Right atrium auricular region (tissue), 2 donors: ENCODE measurements at regions not wholly inside any gene's neighbourhood (a gene's known extent, or its start where the extent isn't known, plus 50 kb on each side); places are given as distances from the start of the nearest gene placed in this dataset.

Source experiments
- DNase-seq: peaks from one replicate; pipeline ENCODE4 v3.0.0-alpha.2; 2019; ENCODE audit warnings: low spot score
- H3K27ac ChIP-seq, 2 donors: fragments of 200-600 bp; sonication (generic); 1 replicate in 1 of 2; 2 replicates in 1 of 2; pipeline ENCODE4 v1.5.1; 2016 to 2019
- H3K27me3 ChIP-seq, 2 donors: fragments of 200-600 bp; sonication (generic); one replicate each; pipeline versions ENCODE4 v1.5.1 to v1.6.0; 2017 to 2019
- H3K36me3 ChIP-seq: fragments of 200-600 bp; sonication (generic); one replicate; pipeline ENCODE4 v1.5.1; 2016
- H3K4me1 ChIP-seq, 2 donors: fragments of 200-600 bp; sonication (generic); one replicate each; pipeline versions ENCODE4 v1.5.1 to v1.6.0; 2017 to 2019
- H3K4me3 ChIP-seq, 2 donors: fragments of 200-600 bp; sonication (generic); 1 replicate in 1 of 2; 2 replicates in 1 of 2; pipeline ENCODE4 v1.5.1; 2017 to 2019; ENCODE audit warnings: mild to moderate bottlenecking in 1 of 2, moderate library complexity in 1 of 2
- H3K9me3 ChIP-seq, 2 donors: fragments of 200-600 bp; sonication (generic); one replicate each; pipeline ENCODE4 v1.5.1; 2019
- TF ChIP-seq, protein P1 (sequence below), 2 donors: fragments of 200-600 bp; sonication (generic); IDR thresholded peaks; one replicate each; pipeline ENCODE4 v1.5.1; 2019; ENCODE audit warnings: antibody characterized with exemption in 2 of 2

DNA sequence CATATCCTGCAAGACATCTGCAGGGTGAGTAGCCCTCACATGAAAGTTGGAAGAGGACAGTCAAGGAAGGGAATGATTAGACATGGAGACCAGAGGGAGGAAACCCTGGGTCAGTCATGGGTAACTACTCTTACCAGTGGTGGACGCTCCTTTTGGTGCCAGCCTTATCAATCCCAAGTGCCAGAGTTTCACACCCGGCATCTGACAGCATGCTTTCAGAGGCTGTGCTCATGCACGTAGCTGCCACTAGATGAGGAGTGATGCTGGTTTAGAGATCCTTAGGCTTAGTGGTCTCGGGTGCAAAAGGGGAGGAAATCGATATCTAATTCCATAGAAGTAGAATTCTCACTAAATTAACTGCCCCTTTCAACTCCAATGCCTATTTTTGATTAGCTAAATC lies 100.8 kb downstream of the PLCE1 start:
- Histone ChIP-seq H3K4me1 (peaks cover 0 to 40% of the 10 kb centered on the region in 2 donors), H3K9me3 (no peaks in the 10 kb centered on the region), H3K36me3 (no peaks in the 10 kb centered on the region), H3K27me3 (no peaks in the 10 kb centered on the region), H3K4me3 (no peak overlapping the region), H3K27ac (no peak overlapping the region)
- TF ChIP-seq, protein P1, sequence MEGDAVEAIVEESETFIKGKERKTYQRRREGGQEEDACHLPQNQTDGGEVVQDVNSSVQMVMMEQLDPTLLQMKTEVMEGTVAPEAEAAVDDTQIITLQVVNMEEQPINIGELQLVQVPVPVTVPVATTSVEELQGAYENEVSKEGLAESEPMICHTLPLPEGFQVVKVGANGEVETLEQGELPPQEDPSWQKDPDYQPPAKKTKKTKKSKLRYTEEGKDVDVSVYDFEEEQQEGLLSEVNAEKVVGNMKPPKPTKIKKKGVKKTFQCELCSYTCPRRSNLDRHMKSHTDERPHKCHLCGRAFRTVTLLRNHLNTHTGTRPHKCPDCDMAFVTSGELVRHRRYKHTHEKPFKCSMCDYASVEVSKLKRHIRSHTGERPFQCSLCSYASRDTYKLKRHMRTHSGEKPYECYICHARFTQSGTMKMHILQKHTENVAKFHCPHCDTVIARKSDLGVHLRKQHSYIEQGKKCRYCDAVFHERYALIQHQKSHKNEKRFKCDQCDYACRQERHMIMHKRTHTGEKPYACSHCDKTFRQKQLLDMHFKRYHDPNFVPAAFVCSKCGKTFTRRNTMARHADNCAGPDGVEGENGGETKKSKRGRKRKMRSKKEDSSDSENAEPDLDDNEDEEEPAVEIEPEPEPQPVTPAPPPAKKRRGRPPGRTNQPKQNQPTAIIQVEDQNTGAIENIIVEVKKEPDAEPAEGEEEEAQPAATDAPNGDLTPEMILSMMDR (IDR thresholded peaks at IDR 0.05) = no peak
- DNase-seq = no peak

DNA sequence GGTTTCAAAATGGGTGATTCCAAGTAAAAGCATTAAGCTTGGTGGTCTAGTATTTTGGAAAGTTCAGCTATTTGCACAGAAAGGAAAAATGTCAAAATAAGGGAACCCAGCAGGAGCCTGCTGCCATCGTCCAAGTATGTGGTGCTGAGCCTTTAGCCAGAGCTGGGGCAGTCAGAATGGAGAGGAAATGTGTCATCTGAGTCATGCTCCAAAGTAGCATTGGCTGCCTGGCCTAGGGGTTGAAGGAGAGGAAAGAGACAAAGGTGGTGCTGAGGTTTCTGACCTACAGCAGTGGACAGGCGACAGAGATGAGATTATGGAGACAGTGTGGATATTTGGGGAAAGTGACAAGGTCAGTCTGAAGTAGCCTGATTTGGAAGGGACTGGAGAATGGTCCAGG lies 103.9 kb downstream of the PLCE1 start:
- H3K27me3 ChIP-seq = no peaks in the 10 kb centered on the region
- DNase-seq = no peak
- no peaks in the 10 kb centered on the region for H3K36me3 ChIP-seq
- no peak overlapping the region for H3K4me3 ChIP-seq
- peaks cover 0 to 48% of the 10 kb centered on the region in 2 donors for H3K4me1 ChIP-seq
- TF ChIP-seq, protein P1 (IDR thresholded peaks at IDR 0.05) = no peak
- H3K9me3 ChIP-seq = no peaks in the 10 kb centered on the region
- no peak overlapping the region for H3K27ac ChIP-seq

DNA sequence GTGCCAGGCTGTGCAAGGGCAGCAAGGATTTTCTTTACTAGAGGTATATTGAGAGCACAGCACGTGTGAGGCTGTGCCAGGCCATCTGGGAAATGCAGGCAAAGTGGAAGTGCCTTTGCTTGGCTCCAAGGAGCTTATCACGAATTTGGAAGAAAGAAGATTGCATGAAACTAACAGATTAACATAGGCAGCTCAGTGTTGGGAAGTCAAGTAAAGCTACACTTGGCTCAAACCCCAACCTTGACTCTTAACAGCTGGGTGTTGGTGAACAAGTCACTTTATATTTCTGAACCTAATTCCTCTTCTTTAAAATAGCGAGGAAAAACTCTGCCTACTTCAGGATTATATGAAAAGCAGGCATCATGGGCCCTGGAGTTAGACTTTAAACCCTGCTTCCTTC lies 105.2 kb downstream of the PLCE1 start:
- H3K36me3 ChIP-seq = no peaks in the 10 kb centered on the region
- H3K27ac ChIP-seq = peak overlapping the region in 1 of 2 donors; percentile 7
- peaks cover 0 to 52% of the 10 kb centered on the region in 2 donors for H3K4me1 ChIP-seq
- no peak overlapping the region for H3K4me3 ChIP-seq
- no peaks in the 10 kb centered on the region for H3K9me3 ChIP-seq
- H3K27me3 ChIP-seq = no peaks in the 10 kb centered on the region
- TF ChIP-seq, protein P1 (IDR thresholded peaks at IDR 0.05) = no peak
- no peak for DNase-seq

DNA sequence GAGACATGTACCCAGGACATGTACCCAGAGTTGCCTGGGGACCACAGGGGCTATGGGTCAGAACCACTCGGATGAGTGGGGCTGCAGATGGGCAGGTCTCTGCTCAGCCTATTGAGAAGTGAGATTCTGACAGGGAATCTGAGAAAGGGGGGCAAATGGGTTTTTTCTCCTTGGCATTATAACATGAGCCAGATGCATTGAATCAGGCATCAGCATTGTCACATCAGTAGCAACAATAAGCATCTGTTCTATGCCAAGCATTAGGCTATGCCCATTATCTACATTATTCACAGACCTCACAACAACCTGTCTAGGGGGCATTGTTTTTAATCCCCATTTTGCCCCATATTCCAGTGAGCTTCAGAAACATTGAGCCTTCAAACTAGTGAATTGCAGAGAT lies 108.2 kb downstream of the PLCE1 start:
- no peak overlapping the region for H3K4me3 ChIP-seq
- TF ChIP-seq, protein P1 (IDR thresholded peaks at IDR 0.05) = no peak
- DNase-seq = no peak
- no peaks in the 10 kb centered on the region for H3K27me3 ChIP-seq
- peaks cover 0 to 60% of the 10 kb centered on the region in 2 donors for H3K4me1 ChIP-seq
- H3K36me3 ChIP-seq = no peaks in the 10 kb centered on the region
- H3K27ac ChIP-seq = no peak overlapping the region
- no peaks in the 10 kb centered on the region for H3K9me3 ChIP-seq

DNA sequence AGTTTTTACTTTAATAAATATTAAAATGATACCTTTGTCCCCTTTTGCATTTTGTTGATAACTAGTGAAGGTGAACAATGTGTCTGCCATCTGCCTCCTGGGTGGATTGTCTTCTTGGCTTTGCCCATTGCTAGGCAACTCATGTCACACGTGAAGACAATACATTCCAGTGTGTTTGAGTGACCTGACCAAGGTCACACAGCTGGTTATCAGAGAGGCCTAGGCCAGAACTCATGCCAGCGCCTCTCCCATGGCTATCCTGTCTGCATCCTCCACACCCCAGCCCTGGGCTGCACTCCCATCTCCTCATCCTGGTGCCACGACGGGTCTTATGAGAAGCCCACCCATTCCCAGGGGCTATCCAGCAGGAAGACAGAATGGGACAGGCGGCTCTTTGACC lies 108.7 kb downstream of the PLCE1 start:
- DNase-seq = no peak
- no peak overlapping the region for H3K27ac ChIP-seq
- H3K36me3 ChIP-seq = no peaks in the 10 kb centered on the region
- TF ChIP-seq, protein P1 (IDR thresholded peaks at IDR 0.05) = no peak
- H3K4me3 ChIP-seq = no peak overlapping the region
- H3K27me3 ChIP-seq = no peaks in the 10 kb centered on the region
- peaks cover 0 to 55% of the 10 kb centered on the region in 2 donors for H3K4me1 ChIP-seq
- H3K9me3 ChIP-seq = no peaks in the 10 kb centered on the region

DNA sequence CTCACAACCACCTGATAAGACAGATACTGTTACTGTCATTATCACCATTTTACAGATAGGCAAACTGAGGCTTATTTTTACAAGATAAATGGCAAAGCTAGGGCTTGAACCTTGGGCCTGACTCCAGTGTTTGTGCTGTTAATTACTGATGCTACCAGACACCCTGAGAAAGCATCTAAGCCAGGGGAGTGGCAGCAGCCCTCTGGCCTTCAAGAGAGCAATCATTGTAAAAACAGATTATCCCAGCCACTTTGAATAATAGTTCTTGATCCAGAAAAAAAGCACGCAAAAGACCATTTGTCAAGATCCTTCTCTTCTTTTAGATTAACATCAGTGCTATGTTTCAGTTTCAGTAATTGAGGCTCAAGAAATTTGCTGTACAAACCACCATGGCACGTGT lies 109.5 kb downstream of the PLCE1 start:
- no peaks in the 10 kb centered on the region for H3K36me3 ChIP-seq
- H3K27ac ChIP-seq = no peak overlapping the region
- no peaks in the 10 kb centered on the region for H3K27me3 ChIP-seq
- peaks cover 0 to 57% of the 10 kb centered on the region in 2 donors for H3K4me1 ChIP-seq
- H3K9me3 ChIP-seq = no peaks in the 10 kb centered on the region
- TF ChIP-seq, protein P1 (IDR thresholded peaks at IDR 0.05) = no peak
- DNase-seq = no peak
- H3K4me3 ChIP-seq = no peak overlapping the region
